ENCODE measurements at regions not wholly inside any gene's neighbourhood (a gene's known extent, or its start where the extent isn't known, plus 50 kb on each side); places are given as distances from the start of the nearest gene placed in this dataset.
"Not testable (repeated sequence)": the region's sequence is repeated elsewhere in the genome, so short reads cannot be mapped to it uniquely, and the experiment has no call there.

GRCh38 chr4:126907389-126907788, 725.4 kb upstream of the INTU start:
- DNase-seq = no peak
- no peak for TF ChIP-seq CTCF (IDR thresholded peaks at IDR 0.05; ENCODE audit: low read depth, low read length)
- Histone ChIP-seq H3K9me3 (ENCODE audit: severe bottlenecking) (no peaks in the 10 kb centered on the region), H3K36me3 (no peaks in the 10 kb centered on the region), H3K27ac (no peak overlapping the region), H3K27me3 (ENCODE audit: insufficient read depth, low read depth, severe bottlenecking) (no peaks in the 10 kb centered on the region), H3K4me3 (ENCODE audit: low read depth, low read length) (no peak overlapping the region)

- no peaks in the 10 kb centered on the region for H3K9me3 ChIP-seq (ENCODE audit: severe bottlenecking)
- TF ChIP-seq CTCF (IDR thresholded peaks at IDR 0.05; ENCODE audit: low read depth, low read length) = no peak
- H3K27ac ChIP-seq = no peak overlapping the region
- no peak overlapping the region for H3K4me3 ChIP-seq (ENCODE audit: low read depth, low read length)
- H3K27me3 ChIP-seq (ENCODE audit: insufficient read depth, low read depth, severe bottlenecking) = no peaks in the 10 kb centered on the region
- no peak for DNase-seq
- H3K36me3 ChIP-seq = no peaks in the 10 kb centered on the region
Measured at GRCh38 chr4:126916049-126916625, 716.6 kb upstream of the INTU start.

- TF ChIP-seq CTCF (IDR thresholded peaks at IDR 0.05; ENCODE audit: low read depth, low read length) = no peak
- H3K36me3 ChIP-seq = no peaks in the 10 kb centered on the region
- no peaks in the 10 kb centered on the region for H3K9me3 ChIP-seq (ENCODE audit: severe bottlenecking)
- no peak overlapping the region for H3K27ac ChIP-seq
- no peak overlapping the region for H3K4me3 ChIP-seq (ENCODE audit: low read depth, low read length)
- H3K27me3 ChIP-seq (ENCODE audit: insufficient read depth, low read depth, severe bottlenecking) = no peaks in the 10 kb centered on the region
- no peak for DNase-seq
Measured at GRCh38 chr4:126916626-126917140, 716.1 kb upstream of the INTU start.

- not testable (repeated sequence) for DNase-seq; H3K4me3 ChIP-seq (ENCODE audit: low read depth, low read length); H3K9me3 ChIP-seq (ENCODE audit: severe bottlenecking); H3K27me3 ChIP-seq (ENCODE audit: insufficient read depth, low read depth, severe bottlenecking); H3K36me3 ChIP-seq; H3K27ac ChIP-seq
Measured at GRCh38 chr4:126922328-126922938, 710.3 kb upstream of the INTU start.

- H3K27me3 ChIP-seq (ENCODE audit: insufficient read depth, low read depth, severe bottlenecking) = no peaks in the 10 kb centered on the region
- H3K36me3 ChIP-seq = no peaks in the 10 kb centered on the region
- H3K4me3 ChIP-seq (ENCODE audit: low read depth, low read length) = no peak overlapping the region
- H3K27ac ChIP-seq = no peak overlapping the region
- DNase-seq = no peak
- no peak for TF ChIP-seq CTCF (IDR thresholded peaks at IDR 0.05; ENCODE audit: low read depth, low read length)
- no peaks in the 10 kb centered on the region for H3K9me3 ChIP-seq (ENCODE audit: severe bottlenecking)
Measured at GRCh38 chr4:126924237-126924636, 708.5 kb upstream of the INTU start.

- not testable (repeated sequence) for DNase-seq; H3K27ac ChIP-seq; H3K9me3 ChIP-seq (ENCODE audit: severe bottlenecking); H3K27me3 ChIP-seq (ENCODE audit: insufficient read depth, low read depth, severe bottlenecking); H3K4me3 ChIP-seq (ENCODE audit: low read depth, low read length); H3K36me3 ChIP-seq
Measured at GRCh38 chr4:126930059-126930458, 702.7 kb upstream of the INTU start.

- no peaks in the 10 kb centered on the region for H3K9me3 ChIP-seq (ENCODE audit: severe bottlenecking)
- H3K4me3 ChIP-seq (ENCODE audit: low read depth, low read length) = no peak overlapping the region
- H3K27ac ChIP-seq = no peak overlapping the region
- no peaks in the 10 kb centered on the region for H3K27me3 ChIP-seq (ENCODE audit: insufficient read depth, low read depth, severe bottlenecking)
- H3K36me3 ChIP-seq = no peaks in the 10 kb centered on the region
- TF ChIP-seq CTCF (IDR thresholded peaks at IDR 0.05; ENCODE audit: low read depth, low read length) = no peak
- no peak for DNase-seq
Measured at GRCh38 chr4:126935801-126936200, 697.0 kb upstream of the INTU start.
